ENCODE measurements at regions not wholly inside any gene's neighbourhood (a gene's known extent, or its start where the extent isn't known, plus 50 kb on each side); places are given as distances from the start of the nearest gene placed in this dataset.

DNA sequence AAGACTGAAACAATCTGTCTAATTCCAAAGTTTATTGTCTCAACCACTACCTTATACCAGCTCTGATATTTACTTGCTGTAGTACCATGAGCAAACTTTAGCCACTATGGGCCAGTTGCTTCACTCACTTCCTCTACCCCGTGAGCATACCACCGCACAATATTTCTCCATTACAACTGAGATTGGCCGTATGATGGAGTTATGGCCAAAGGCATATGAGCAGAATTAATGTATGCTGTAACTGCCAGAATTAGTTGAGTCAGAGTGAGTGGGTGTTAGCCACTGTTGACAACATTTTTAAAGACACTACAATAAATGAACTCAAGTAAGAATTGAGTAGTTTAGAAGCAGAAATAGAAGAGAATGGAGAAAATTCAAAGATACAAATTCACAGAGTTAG, 69.7 kb downstream of the LRATD1 start:
- Histone ChIP-seq H3K4me2 (ENCODE audit: low read length) (no peak overlapping the region), H4K20me1 (ENCODE audit: insufficient read depth, low read length) (no peaks in the 10 kb centered on the region), H3K9me3 (ENCODE audit: insufficient read depth, low read length) (no peaks in the 10 kb centered on the region), H3K27me3 (ENCODE audit: low read depth, low read length) (no peaks in the 10 kb centered on the region), H3K27ac (ENCODE audit: low read length) (no peak overlapping the region), H3K4me1 (ENCODE audit: low read length) (peaks cover 9% of the 10 kb centered on the region), H3K79me2 (ENCODE audit: low read length) (no peaks in the 10 kb centered on the region), H3K4me3 (ENCODE audit: low read length) (no peak overlapping the region), H2AFZ (ENCODE audit: low read depth, low read length) (no peak overlapping the region), H3K36me3 (replicated peaks; ENCODE audit: low read depth, low read length) (no peaks in the 10 kb centered on the region), H3K9ac (ENCODE audit: low read length) (no peak overlapping the region)
- TF ChIP-seq, protein P1, sequence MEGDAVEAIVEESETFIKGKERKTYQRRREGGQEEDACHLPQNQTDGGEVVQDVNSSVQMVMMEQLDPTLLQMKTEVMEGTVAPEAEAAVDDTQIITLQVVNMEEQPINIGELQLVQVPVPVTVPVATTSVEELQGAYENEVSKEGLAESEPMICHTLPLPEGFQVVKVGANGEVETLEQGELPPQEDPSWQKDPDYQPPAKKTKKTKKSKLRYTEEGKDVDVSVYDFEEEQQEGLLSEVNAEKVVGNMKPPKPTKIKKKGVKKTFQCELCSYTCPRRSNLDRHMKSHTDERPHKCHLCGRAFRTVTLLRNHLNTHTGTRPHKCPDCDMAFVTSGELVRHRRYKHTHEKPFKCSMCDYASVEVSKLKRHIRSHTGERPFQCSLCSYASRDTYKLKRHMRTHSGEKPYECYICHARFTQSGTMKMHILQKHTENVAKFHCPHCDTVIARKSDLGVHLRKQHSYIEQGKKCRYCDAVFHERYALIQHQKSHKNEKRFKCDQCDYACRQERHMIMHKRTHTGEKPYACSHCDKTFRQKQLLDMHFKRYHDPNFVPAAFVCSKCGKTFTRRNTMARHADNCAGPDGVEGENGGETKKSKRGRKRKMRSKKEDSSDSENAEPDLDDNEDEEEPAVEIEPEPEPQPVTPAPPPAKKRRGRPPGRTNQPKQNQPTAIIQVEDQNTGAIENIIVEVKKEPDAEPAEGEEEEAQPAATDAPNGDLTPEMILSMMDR (IDR thresholded peaks at IDR 0.05; ENCODE audit: low read depth, low read length): no peak

DNA sequence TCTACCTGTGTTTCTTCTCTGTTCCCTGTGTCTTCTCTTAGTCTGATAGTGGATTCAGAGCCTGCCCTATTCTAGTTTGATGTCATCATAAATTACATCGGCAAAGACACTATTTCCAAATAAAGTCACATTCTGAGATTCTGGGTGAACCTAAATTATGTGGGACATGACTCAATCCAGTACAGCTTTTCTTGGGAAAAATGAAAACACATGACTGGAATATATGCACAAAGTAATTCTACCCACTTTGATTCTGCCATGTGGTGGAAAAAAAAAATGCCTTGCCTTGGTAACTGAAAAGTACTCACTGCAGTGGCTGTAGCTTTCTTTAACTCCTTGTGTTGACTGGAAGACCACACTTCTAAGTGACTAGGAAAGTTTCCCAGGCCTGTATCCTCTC, 73.7 kb downstream of the LRATD1 start:
- no peaks in the 10 kb centered on the region for H4K20me1 ChIP-seq (ENCODE audit: insufficient read depth, low read length)
- no peaks in the 10 kb centered on the region for H3K27me3 ChIP-seq (ENCODE audit: low read depth, low read length)
- TF ChIP-seq, protein P1 (IDR thresholded peaks at IDR 0.05; ENCODE audit: low read depth, low read length): no peak
- no peak for TF ChIP-seq EZH2phosphoT487 (IDR thresholded peaks at IDR 0.05; ENCODE audit: low read depth)
- H3K4me3 ChIP-seq (ENCODE audit: low read length): no peak overlapping the region
- H3K27ac ChIP-seq (ENCODE audit: low read length): no peak overlapping the region
- H3K79me2 ChIP-seq (ENCODE audit: low read length): no peaks in the 10 kb centered on the region
- H3K4me2 ChIP-seq (ENCODE audit: low read length): no peak overlapping the region
- no peak overlapping the region for H3K9ac ChIP-seq (ENCODE audit: low read length)
- no peak overlapping the region for H2AFZ ChIP-seq (ENCODE audit: low read depth, low read length)
- H3K4me1 ChIP-seq (ENCODE audit: low read length): no peaks in the 10 kb centered on the region
- no peaks in the 10 kb centered on the region for H3K36me3 ChIP-seq (replicated peaks; ENCODE audit: low read depth, low read length)
- H3K9me3 ChIP-seq (ENCODE audit: insufficient read depth, low read length): no peaks in the 10 kb centered on the region

DNA sequence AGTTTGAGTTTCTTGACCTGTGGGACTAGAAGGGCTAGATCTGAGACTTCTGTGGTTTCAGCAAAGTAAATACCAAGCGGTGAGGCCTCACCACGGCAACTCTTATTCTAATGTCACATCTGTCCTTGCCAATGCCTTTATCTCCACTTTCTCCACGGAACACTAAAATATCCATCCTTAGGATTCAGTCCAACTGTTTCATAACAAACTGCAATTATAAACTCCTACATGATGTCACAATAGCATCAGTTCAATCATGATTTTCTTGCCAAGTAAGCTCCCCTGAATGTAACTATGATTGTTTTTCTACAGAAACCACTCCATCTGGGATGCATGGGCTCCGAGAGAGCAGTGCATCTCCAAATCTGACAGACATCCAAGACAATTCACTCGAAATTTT, 79.6 kb downstream of the LRATD1 start:
- H3K4me2 ChIP-seq (ENCODE audit: low read length): no peak overlapping the region
- no peaks in the 10 kb centered on the region for H3K79me2 ChIP-seq (ENCODE audit: low read length)
- no peak overlapping the region for H3K4me3 ChIP-seq (ENCODE audit: low read length)
- H3K9ac ChIP-seq (ENCODE audit: low read length): no peak overlapping the region
- no peaks in the 10 kb centered on the region for H3K36me3 ChIP-seq (replicated peaks; ENCODE audit: low read depth, low read length)
- no peak overlapping the region for H2AFZ ChIP-seq (ENCODE audit: low read depth, low read length)
- TF ChIP-seq, protein P1 (IDR thresholded peaks at IDR 0.05; ENCODE audit: low read depth, low read length): no peak
- TF ChIP-seq EZH2phosphoT487 (IDR thresholded peaks at IDR 0.05; ENCODE audit: low read depth): no peak
- no peaks in the 10 kb centered on the region for H3K27me3 ChIP-seq (ENCODE audit: low read depth, low read length)
- no peaks in the 10 kb centered on the region for H4K20me1 ChIP-seq (ENCODE audit: insufficient read depth, low read length)
- H3K4me1 ChIP-seq (ENCODE audit: low read length): no peaks in the 10 kb centered on the region
- H3K27ac ChIP-seq (ENCODE audit: low read length): no peak overlapping the region
- H3K9me3 ChIP-seq (ENCODE audit: insufficient read depth, low read length): no peaks in the 10 kb centered on the region

DNA sequence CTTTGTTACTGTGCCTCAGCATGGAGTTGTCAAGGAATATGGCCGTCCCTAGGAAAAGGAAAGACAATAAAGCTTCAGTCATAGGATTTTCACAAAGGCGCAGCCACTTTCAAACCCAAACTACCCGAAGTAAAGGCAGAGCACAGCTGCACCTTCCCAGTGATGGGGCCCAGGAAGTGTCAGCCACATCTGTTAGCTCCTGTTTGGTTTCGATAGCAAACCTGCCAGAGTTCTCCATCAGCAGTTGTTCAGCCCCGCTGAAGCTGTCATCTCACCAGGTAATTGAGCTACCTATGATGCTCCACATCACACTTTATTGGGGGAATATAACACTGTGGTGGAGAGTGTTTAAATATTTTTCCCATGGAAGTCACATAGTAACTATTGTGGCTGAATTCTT, 80.7 kb downstream of the LRATD1 start:
- H3K9me3 ChIP-seq (ENCODE audit: insufficient read depth, low read length): no peaks in the 10 kb centered on the region
- no peak overlapping the region for H3K27ac ChIP-seq (ENCODE audit: low read length)
- TF ChIP-seq EZH2phosphoT487 (IDR thresholded peaks at IDR 0.05; ENCODE audit: low read depth): no peak
- TF ChIP-seq, protein P1 (IDR thresholded peaks at IDR 0.05; ENCODE audit: low read depth, low read length): no peak
- H4K20me1 ChIP-seq (ENCODE audit: insufficient read depth, low read length): no peaks in the 10 kb centered on the region
- H3K79me2 ChIP-seq (ENCODE audit: low read length): no peaks in the 10 kb centered on the region
- H3K4me1 ChIP-seq (ENCODE audit: low read length): no peaks in the 10 kb centered on the region
- H2AFZ ChIP-seq (ENCODE audit: low read depth, low read length): no peak overlapping the region
- H3K4me2 ChIP-seq (ENCODE audit: low read length): no peak overlapping the region
- H3K9ac ChIP-seq (ENCODE audit: low read length): no peak overlapping the region
- no peaks in the 10 kb centered on the region for H3K36me3 ChIP-seq (replicated peaks; ENCODE audit: low read depth, low read length)
- H3K27me3 ChIP-seq (ENCODE audit: low read depth, low read length): no peaks in the 10 kb centered on the region
- H3K4me3 ChIP-seq (ENCODE audit: low read length): no peak overlapping the region
